Fibroblast of mammary gland (primary cell): ENCODE measurements at regions not wholly inside any gene's neighbourhood (a gene's known extent, or its start where the extent isn't known, plus 50 kb on each side); places are given as distances from the start of the nearest gene placed in this dataset.

ENCODE experiments used
- DNase-seq: peaks from one replicate; pipeline ENCODE4 v3.0.0-alpha.2; 2010; ENCODE audit warnings: low read depth
- H3K4me3 ChIP-seq: 2 replicates; pipeline ENCODE4 v1.5.1; 2011; ENCODE audit warnings: low read depth, mild to moderate bottlenecking, low read length, moderate library complexity; ENCODE audit not compliant: control insufficient read depth
- CTCF ChIP-seq: conservative IDR thresholded peaks from 2 replicates; pipeline ENCODE4 v1.5.1; 2011; ENCODE audit warnings: low read depth, low read length, inconsistent platforms; ENCODE audit not compliant: control insufficient read depth, insufficient read depth

GRCh38 chr6:112787371-112787770 lies 440.2 kb downstream of the RFPL4B start:
- no peak overlapping the region for H3K4me3 ChIP-seq
- no peak for TF ChIP-seq CTCF
- no peak for DNase-seq

- H3K4me3 ChIP-seq, result no peak overlapping the region
- DNase-seq, result no peak
- TF ChIP-seq CTCF, result no peak
Measured at GRCh38 chr6:112795316-112795715, 448.2 kb downstream of the RFPL4B start.

- no peak overlapping the region for H3K4me3 ChIP-seq
- no peak for TF ChIP-seq CTCF
- no peak for DNase-seq
Measured at GRCh38 chr6:112796712-112797111, 449.6 kb downstream of the RFPL4B start.

GRCh38 chr6:112799889-112800288 lies 452.8 kb downstream of the RFPL4B start:
- no peak for DNase-seq
- TF ChIP-seq CTCF, result no peak
- no peak overlapping the region for H3K4me3 ChIP-seq

GRCh38 chr6:112800439-112800838 lies 453.3 kb downstream of the RFPL4B start:
- no peak for TF ChIP-seq CTCF
- H3K4me3 ChIP-seq, result no peak overlapping the region
- DNase-seq, result no peak

GRCh38 chr6:112800916-112801315 lies 453.8 kb downstream of the RFPL4B start:
- TF ChIP-seq CTCF, result no peak
- no peak overlapping the region for H3K4me3 ChIP-seq
- DNase-seq, result no peak

GRCh38 chr6:112801468-112802080 lies 454.4 kb downstream of the RFPL4B start:
- TF ChIP-seq CTCF, result no peak
- no peak overlapping the region for H3K4me3 ChIP-seq
- no peak for DNase-seq
